Spleen (tissue), 7 donors: ENCODE measurements at regions not wholly inside any gene's neighbourhood (a gene's known extent, or its start where the extent isn't known, plus 50 kb on each side); places are given as distances from the start of the nearest gene placed in this dataset.

Source experiments
- CTCF ChIP-seq, 11 experiments: fragments of 200-600 bp in 7 of 11; fragments of 450-650 bp in 4 of 11; sonication (generic) in 4 of 11; IDR thresholded peaks in 8 of 11; conservative IDR thresholded peaks in 3 of 11; 1 replicate in 7 of 11; 2 replicates in 4 of 11; pipeline versions ENCODE4 v1.4.0 to v1.8.0; 2016 to 2021; ENCODE audit warnings: antibody characterized with exemption in 11 of 11, inconsistent platforms in 4 of 11, mild to moderate bottlenecking in 1 of 11
- POLR2A ChIP-seq, 3 donors: fragments of 450-650 bp; IDR thresholded peaks; one replicate each; pipeline ENCODE4 v1.5.1; 2017; ENCODE audit warnings: antibody characterized with exemption in 3 of 3, mild to moderate bottlenecking in 1 of 3
- donor health status: DM: no; HTN: no; CAD: no; lungs with moderate emphysema.
- donor health status: DM: no; HTN: no; CAD: no.
- donor health status: DM: no; HTN: no; CAD: no.

GRCh38 chr2:17401096-17401495 is 117.1 kb downstream of the RAD51AP2 start:
- no peak for TF ChIP-seq CTCF (IDR thresholded peaks at IDR 0.05 in 8 of 11, conservative IDR thresholded peaks at IDR 0.05 in 3 of 11)
- TF ChIP-seq POLR2A (IDR thresholded peaks at IDR 0.05): no peak
